Fibroblast of the aortic adventitia (primary cell): ENCODE measurements at regions not wholly inside any gene's neighbourhood (a gene's known extent, or its start where the extent isn't known, plus 50 kb on each side); places are given as distances from the start of the nearest gene placed in this dataset.

Experiments
- DNase-seq: peaks from one replicate; pipeline ENCODE4 v3.0.0-alpha.2; 2010; ENCODE audit warnings: low read depth
- H3K4me3 ChIP-seq: 2 replicates; pipeline ENCODE4 v1.5.1; 2011; ENCODE audit warnings: low read depth, mild to moderate bottlenecking, control low read depth, low read length, moderate library complexity
- TF ChIP-seq, protein P1 (sequence below): IDR thresholded peaks from 2 replicates; pipeline ENCODE4 v1.5.1; 2011; ENCODE audit warnings: mild to moderate bottlenecking, low read length, control low read depth, inconsistent platforms; ENCODE audit not compliant: insufficient read depth

DNA sequence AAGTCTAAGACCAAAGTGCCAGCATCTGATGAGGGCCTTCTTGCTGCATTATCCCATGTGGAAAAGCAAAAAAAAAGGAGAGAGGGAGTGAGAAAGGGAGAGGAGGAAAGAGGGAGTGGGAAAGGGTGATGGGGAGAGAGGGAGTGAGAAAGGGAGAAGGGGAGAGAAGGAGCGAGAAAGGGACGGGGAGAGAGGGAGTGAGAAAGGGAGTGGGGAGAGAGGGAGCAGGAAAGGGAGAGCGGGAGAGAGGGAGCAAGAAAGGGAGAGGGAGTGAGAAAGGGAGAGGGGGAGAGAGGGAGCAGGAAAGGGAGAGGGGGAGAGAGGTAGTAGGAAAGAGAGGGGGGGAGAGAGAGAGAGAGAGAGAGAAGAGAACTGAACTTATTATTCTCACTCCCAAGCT is 241.1 kb upstream of the RIMS1 start:
- DNase-seq, result no peak
- H3K4me3 ChIP-seq, result no peak overlapping the region
- TF ChIP-seq, protein P1, sequence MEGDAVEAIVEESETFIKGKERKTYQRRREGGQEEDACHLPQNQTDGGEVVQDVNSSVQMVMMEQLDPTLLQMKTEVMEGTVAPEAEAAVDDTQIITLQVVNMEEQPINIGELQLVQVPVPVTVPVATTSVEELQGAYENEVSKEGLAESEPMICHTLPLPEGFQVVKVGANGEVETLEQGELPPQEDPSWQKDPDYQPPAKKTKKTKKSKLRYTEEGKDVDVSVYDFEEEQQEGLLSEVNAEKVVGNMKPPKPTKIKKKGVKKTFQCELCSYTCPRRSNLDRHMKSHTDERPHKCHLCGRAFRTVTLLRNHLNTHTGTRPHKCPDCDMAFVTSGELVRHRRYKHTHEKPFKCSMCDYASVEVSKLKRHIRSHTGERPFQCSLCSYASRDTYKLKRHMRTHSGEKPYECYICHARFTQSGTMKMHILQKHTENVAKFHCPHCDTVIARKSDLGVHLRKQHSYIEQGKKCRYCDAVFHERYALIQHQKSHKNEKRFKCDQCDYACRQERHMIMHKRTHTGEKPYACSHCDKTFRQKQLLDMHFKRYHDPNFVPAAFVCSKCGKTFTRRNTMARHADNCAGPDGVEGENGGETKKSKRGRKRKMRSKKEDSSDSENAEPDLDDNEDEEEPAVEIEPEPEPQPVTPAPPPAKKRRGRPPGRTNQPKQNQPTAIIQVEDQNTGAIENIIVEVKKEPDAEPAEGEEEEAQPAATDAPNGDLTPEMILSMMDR, result no peak

DNA sequence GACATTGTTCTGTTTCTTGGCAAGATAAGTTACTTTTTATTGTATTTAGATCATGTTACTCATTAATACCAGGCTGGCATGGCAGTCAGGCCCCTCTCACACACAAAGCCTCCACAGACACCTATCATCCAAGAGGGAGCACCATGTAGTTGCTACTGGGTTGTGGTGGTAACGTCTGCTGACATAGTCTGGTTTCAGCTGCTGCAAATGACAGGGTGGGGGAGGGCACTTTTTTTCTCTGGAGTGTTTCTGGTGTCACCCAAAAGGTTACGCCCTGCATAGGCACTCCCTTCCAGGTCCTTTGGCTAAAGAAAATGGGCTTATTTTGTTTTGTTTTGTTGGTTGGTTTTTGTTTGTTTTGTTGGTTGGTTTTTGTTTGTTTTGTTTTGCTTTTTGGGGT is 236.4 kb upstream of the RIMS1 start:
- H3K4me3 ChIP-seq, result no peak overlapping the region
- DNase-seq, result no peak
- TF ChIP-seq, protein P1, result no peak

DNA sequence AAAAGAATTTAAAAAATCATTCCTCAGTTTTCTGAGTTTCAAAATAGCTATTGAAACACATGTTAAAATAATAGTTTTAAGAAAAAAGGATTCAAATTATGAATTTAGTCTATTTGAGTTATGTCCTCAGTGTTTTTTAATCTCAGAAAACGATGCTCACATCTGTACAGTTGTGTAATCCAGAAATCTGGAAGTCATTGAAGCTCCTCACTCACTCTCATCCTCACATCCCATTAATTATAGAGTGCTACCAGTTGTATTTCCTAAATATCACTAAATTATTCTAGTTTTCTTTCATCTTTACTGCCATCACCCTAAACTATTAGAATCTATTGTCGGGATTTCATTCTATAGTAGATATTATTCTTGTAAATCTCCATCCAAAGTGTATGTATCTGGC is 234.7 kb upstream of the RIMS1 start:
- TF ChIP-seq, protein P1, result no peak
- DNase-seq, result no peak
- no peak overlapping the region for H3K4me3 ChIP-seq

DNA sequence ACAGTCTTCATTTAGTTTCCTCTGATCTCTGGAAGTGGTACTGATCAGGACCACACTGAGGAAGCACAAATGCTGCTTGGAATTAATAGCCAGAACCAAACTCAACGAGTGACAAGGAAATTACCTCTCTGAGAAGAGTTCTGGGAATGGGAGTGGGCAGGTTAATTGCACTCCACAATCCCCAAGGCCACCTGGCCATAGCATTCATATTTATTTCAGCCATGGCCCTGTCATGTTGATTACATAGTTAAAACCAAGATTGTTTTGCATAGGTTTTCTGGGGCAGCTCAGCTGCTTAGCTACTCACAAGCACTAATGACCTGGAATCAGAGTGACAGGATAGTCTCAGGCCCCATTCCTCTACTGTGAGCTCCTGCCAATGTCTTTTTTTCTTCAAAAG is 230.2 kb upstream of the RIMS1 start:
- H3K4me3 ChIP-seq, result no peak overlapping the region
- TF ChIP-seq, protein P1, result no peak
- no peak for DNase-seq

DNA sequence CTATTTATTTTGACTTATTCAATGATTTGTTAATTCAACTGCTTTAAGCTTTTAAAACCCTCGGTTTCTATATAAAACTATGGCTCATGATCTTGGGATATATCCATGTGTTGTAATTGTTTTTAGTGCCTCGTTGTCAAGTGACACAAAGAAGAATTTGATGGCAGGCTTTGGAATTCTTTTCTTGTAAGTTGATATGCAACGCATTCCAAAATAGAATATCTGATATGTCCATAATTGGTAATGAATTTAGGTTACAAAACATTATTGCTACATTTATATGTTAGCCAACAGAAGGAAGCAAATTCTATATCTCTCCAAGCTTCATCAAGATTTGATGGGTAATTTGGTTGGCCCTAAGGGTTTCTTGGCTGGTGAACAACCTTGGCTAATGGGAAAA is 220.4 kb upstream of the RIMS1 start:
- TF ChIP-seq, protein P1, result no peak
- H3K4me3 ChIP-seq, result no peak overlapping the region
- DNase-seq, result no peak

DNA sequence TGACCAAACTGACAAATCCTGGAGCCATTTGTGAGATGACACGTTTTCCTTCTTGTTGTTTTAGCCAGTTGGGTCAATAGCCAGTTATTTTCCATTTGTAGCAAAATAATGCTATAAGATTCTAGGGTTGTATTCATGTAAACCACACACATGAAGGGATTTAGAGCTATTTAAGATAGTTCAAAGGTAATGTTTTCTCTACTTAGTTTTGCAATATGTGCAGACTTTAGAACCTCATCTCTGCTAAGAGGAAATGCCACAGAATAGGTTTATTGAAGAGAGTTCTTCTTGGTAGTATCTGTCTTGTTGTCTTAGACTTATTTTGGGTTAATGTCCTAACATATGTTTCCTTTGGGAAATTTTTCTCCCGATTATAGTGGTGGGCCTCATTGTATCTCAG is 213.5 kb upstream of the RIMS1 start:
- H3K4me3 ChIP-seq, result no peak overlapping the region
- DNase-seq, result no peak
- TF ChIP-seq, protein P1, result no peak

DNA sequence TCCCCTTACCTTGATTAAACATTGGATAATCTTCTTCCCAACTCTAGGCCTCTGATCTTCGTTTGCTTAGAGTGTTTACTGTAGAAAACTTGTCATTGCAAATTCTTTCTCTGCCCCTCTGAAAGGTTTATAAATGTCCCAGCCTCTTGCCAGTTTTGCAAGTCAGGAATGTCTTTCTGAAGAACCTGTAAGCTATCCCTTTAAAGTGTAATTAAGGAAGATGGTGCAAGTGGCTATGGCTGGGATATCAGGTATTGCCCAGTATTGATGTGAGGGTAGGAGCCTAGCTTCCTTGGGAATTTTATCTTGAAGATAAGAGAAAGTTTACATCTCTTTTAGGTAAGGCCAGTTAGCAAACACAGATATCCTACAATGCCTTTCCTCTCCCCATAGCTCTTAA is 211.0 kb upstream of the RIMS1 start:
- TF ChIP-seq, protein P1, result no peak
- H3K4me3 ChIP-seq, result no peak overlapping the region
- DNase-seq, result no peak
